ENCODE measurements at regions not wholly inside any gene's neighbourhood (a gene's known extent, or its start where the extent isn't known, plus 50 kb on each side); places are given as distances from the start of the nearest gene placed in this dataset.

GRCh38 chr15:70580958-70581357 lies 182.4 kb downstream of the UACA start (continued):
- TF ChIP-seq CHD7 (IDR thresholded peaks at IDR 0.05; ENCODE audit: insufficient replicate concordance, low read length) (no peak), MAX (IDR thresholded peaks at IDR 0.05) (no peak), BACH1 (IDR thresholded peaks at IDR 0.05; ENCODE audit: low read length) (no peak), SUZ12 (IDR thresholded peaks at IDR 0.05; ENCODE audit: low read length) (no peak), TBP (IDR thresholded peaks at IDR 0.05; ENCODE audit: low read depth, low read length) (no peak), EP300 (IDR thresholded peaks at IDR 0.05; ENCODE audit: borderline replicate concordance in 1 of 2, low read depth in 2 of 2, low read length in 2 of 2) (no peak), JUND (IDR thresholded peaks at IDR 0.05; ENCODE audit: low read length) (no peak)

All from H1 (cell line).